ENCODE measurements at regions not wholly inside any gene's neighbourhood (a gene's known extent, or its start where the extent isn't known, plus 50 kb on each side); places are given as distances from the start of the nearest gene placed in this dataset.

DNA sequence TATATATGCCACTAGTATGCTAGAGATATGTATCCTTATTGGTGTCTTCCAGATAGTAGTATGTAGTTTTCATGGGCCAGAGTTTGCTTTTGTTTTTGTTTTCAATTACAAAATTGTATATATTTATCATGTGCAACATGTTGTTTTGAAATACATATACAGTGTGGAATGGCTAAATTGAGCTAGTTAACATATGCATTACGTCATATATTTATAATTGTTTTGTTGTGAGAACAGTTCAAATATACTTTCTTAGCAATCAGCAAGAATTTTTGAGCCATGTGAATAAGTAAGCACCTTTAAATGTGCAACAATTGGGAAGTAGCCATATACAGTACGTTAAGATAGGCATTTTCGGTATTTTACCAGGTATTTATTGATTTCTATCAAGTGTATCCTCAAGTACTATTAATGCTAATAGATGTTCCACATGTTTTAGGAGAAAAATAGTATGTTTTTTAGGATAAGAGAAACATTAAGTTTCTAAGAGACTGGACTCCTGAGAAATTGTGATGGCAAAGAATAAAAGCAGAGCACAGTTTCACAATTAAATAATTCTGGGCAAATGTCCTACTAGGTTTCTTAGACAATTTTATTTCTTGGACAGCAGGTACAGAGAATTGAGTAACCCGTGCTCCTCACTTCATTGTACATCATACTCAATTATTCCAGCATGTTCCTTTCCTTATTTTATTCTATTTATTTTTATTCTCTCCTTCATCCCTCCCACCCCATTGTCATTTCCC lies 60.5 kb upstream of the SLC5A12 start:
- no peak for ATAC-seq
- H3K4me1 ChIP-seq (ENCODE audit: control insufficient read depth, insufficient read depth, low read length) = no peaks in the 10 kb centered on the region
- no peak for TF ChIP-seq SIN3A (IDR thresholded peaks at IDR 0.05; ENCODE audit: borderline replicate concordance, insufficient read depth, low read depth, low read length)
- TF ChIP-seq TCF7L2 (IDR thresholded peaks at IDR 0.05; ENCODE audit: low read depth, low read length) = no peak
- in situ Hi-C loops (cut with HindIII; ENCODE audit: low pct_unique_long_range_greater_than_20kb, low sequenced_read_pairs) = no loop called here
- ChIA-PET POLR2A (no interaction called here), CTCF (no interaction called here)
- H3K27ac ChIP-seq (ENCODE audit: low read length) = no peak overlapping the region
- intact Hi-C loops (cut with micrococcal nuclease; ENCODE audit: unreplicated experiment) = no loop called here
- no peak overlapping the region for H3K4me3 ChIP-seq (ENCODE audit: low read depth in 2 of 2, low read length in 2 of 2)
- BruUV-seq (replicated peaks) = no TSS peak
- no peaks in the 10 kb centered on the region for H3K36me3 ChIP-seq (ENCODE audit: control insufficient read depth, insufficient read depth, low read length)
- H3K9me3 ChIP-seq (ENCODE audit: control insufficient read depth, insufficient read depth, low read depth, low read length) = no peaks in the 10 kb centered on the region
- no peaks in the 10 kb centered on the region for H3K27me3 ChIP-seq (ENCODE audit: control insufficient read depth, insufficient read depth, low read length)
- DNase-seq (ENCODE audit: low read depth, low spot score) = no peak

DNA sequence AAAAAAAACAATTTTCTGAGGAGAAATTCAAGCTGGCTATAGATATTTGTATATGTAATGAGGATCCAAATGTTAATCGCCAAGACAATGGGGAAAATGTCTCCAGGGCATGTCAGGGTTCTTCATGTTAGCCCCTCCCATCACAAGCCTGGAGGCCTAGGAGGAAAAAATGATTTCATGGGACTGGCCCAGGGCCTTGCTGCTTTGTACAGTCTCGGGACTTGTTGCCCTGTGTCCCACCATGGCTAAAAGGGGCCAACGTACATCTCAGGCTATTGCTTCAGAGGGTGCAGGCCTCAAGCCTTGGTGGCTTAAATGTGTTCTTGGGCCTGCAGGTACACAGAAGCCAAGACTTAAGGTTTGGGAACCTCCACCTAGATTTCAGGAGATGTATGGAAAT lies 62.1 kb upstream of the SLC5A12 start:
- H3K27me3 ChIP-seq (ENCODE audit: control insufficient read depth, insufficient read depth, low read length) = no peaks in the 10 kb centered on the region
- BruUV-seq (replicated peaks) = no TSS peak
- H3K4me1 ChIP-seq (ENCODE audit: control insufficient read depth, insufficient read depth, low read length) = no peaks in the 10 kb centered on the region
- DNase-seq (ENCODE audit: low read depth, low spot score) (no peak), ATAC-seq (no peak)
- TF ChIP-seq, protein P1, sequence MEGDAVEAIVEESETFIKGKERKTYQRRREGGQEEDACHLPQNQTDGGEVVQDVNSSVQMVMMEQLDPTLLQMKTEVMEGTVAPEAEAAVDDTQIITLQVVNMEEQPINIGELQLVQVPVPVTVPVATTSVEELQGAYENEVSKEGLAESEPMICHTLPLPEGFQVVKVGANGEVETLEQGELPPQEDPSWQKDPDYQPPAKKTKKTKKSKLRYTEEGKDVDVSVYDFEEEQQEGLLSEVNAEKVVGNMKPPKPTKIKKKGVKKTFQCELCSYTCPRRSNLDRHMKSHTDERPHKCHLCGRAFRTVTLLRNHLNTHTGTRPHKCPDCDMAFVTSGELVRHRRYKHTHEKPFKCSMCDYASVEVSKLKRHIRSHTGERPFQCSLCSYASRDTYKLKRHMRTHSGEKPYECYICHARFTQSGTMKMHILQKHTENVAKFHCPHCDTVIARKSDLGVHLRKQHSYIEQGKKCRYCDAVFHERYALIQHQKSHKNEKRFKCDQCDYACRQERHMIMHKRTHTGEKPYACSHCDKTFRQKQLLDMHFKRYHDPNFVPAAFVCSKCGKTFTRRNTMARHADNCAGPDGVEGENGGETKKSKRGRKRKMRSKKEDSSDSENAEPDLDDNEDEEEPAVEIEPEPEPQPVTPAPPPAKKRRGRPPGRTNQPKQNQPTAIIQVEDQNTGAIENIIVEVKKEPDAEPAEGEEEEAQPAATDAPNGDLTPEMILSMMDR (IDR thresholded peaks at IDR 0.05) = no peak
- TF ChIP-seq POLR2AphosphoS5 (IDR thresholded peaks at IDR 0.05; ENCODE audit: low read depth, low read length) (no peak), TCF7L2 (IDR thresholded peaks at IDR 0.05; ENCODE audit: low read depth, low read length) (no peak), SIN3A (IDR thresholded peaks at IDR 0.05; ENCODE audit: borderline replicate concordance, insufficient read depth, low read depth, low read length) (no peak)
- TF ChIP-seq, protein P2, sequence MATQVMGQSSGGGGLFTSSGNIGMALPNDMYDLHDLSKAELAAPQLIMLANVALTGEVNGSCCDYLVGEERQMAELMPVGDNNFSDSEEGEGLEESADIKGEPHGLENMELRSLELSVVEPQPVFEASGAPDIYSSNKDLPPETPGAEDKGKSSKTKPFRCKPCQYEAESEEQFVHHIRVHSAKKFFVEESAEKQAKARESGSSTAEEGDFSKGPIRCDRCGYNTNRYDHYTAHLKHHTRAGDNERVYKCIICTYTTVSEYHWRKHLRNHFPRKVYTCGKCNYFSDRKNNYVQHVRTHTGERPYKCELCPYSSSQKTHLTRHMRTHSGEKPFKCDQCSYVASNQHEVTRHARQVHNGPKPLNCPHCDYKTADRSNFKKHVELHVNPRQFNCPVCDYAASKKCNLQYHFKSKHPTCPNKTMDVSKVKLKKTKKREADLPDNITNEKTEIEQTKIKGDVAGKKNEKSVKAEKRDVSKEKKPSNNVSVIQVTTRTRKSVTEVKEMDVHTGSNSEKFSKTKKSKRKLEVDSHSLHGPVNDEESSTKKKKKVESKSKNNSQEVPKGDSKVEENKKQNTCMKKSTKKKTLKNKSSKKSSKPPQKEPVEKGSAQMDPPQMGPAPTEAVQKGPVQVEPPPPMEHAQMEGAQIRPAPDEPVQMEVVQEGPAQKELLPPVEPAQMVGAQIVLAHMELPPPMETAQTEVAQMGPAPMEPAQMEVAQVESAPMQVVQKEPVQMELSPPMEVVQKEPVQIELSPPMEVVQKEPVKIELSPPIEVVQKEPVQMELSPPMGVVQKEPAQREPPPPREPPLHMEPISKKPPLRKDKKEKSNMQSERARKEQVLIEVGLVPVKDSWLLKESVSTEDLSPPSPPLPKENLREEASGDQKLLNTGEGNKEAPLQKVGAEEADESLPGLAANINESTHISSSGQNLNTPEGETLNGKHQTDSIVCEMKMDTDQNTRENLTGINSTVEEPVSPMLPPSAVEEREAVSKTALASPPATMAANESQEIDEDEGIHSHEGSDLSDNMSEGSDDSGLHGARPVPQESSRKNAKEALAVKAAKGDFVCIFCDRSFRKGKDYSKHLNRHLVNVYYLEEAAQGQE (IDR thresholded peaks at IDR 0.05; ENCODE audit: insufficient read depth in 1 of 2, low read depth in 2 of 2, low read length in 1 of 2) = no peak
- in situ Hi-C loops (cut with HindIII; ENCODE audit: low pct_unique_long_range_greater_than_20kb, low sequenced_read_pairs) (no loop called here), intact Hi-C loops (cut with micrococcal nuclease; ENCODE audit: unreplicated experiment) (no loop called here)
- no peak overlapping the region for H3K4me3 ChIP-seq (ENCODE audit: low read depth in 2 of 2, low read length in 2 of 2)
- CTCF ChIA-PET = interaction anchor here (0.6 kb wide), 1 partner anchor 60 kb away, joined by 3 read pairs; no protein-coding TSS in a partner anchor
- no peaks in the 10 kb centered on the region for H3K36me3 ChIP-seq (ENCODE audit: control insufficient read depth, insufficient read depth, low read length)
- POLR2A ChIA-PET = no interaction called here
- no peak overlapping the region for H3K27ac ChIP-seq (ENCODE audit: low read length)
- H3K9me3 ChIP-seq (ENCODE audit: control insufficient read depth, insufficient read depth, low read depth, low read length) = no peaks in the 10 kb centered on the region

DNA sequence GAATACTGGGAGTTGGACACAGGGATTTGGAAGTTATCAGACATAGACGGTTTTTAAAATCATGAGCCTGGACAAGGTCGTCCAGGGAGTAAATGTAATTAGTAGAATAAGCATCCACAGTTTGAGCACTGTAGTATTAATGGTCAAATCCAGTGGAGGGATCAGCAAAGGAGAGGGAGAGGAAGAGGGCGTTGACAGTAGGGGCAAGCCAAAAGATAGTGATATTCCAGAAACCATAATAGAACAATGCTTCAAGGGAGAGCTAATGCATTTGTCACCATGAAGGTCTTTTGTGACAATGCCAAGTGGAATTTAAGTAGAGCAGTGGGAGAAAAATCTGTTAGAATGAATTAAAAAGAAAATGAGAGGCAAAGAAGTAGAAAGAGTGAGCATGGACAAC lies 68.9 kb upstream of the SLC5A12 start:
- intact Hi-C loops (cut with micrococcal nuclease; ENCODE audit: unreplicated experiment) (no loop called here), in situ Hi-C loops (cut with HindIII; ENCODE audit: low pct_unique_long_range_greater_than_20kb, low sequenced_read_pairs) (no loop called here)
- Histone ChIP-seq H3K9me3 (ENCODE audit: control insufficient read depth, insufficient read depth, low read depth, low read length) (no peaks in the 10 kb centered on the region), H3K27me3 (ENCODE audit: control insufficient read depth, insufficient read depth, low read length) (no peaks in the 10 kb centered on the region), H3K4me3 (ENCODE audit: low read depth in 2 of 2, low read length in 2 of 2) (no peak overlapping the region), H3K36me3 (ENCODE audit: control insufficient read depth, insufficient read depth, low read length) (no peaks in the 10 kb centered on the region), H3K27ac (ENCODE audit: low read length) (no peak overlapping the region), H3K4me1 (ENCODE audit: control insufficient read depth, insufficient read depth, low read length) (no peaks in the 10 kb centered on the region)
- BruUV-seq (replicated peaks) = no TSS peak
- ATAC-seq = no peak
- no peak for DNase-seq (ENCODE audit: low read depth, low spot score)
- TF ChIP-seq, protein P2 (IDR thresholded peaks at IDR 0.05; ENCODE audit: insufficient read depth in 1 of 2, low read depth in 2 of 2, low read length in 1 of 2) = no peak
- TF ChIP-seq SIN3A (IDR thresholded peaks at IDR 0.05; ENCODE audit: borderline replicate concordance, insufficient read depth, low read depth, low read length) (no peak), POLR2AphosphoS5 (IDR thresholded peaks at IDR 0.05; ENCODE audit: low read depth, low read length) (no peak), TCF7L2 (IDR thresholded peaks at IDR 0.05; ENCODE audit: low read depth, low read length) (no peak)
- TF ChIP-seq, protein P1 (IDR thresholded peaks at IDR 0.05) = no peak
- POLR2A ChIA-PET = no interaction called here
- CTCF ChIA-PET = no interaction called here

Measured in Panc1 (cell line).